Breast epithelium (tissue), 3 donors: ENCODE measurements at regions not wholly inside any gene's neighbourhood (a gene's known extent, or its start where the extent isn't known, plus 50 kb on each side); places are given as distances from the start of the nearest gene placed in this dataset.

Experiments
- CTCF ChIP-seq, 3 donors: fragments of 450-650 bp; IDR thresholded peaks; one replicate each; pipeline ENCODE4 v1.5.1; 2016 to 2017; ENCODE audit warnings: antibody characterized with exemption in 3 of 3, mild to moderate bottlenecking in 3 of 3, moderate library complexity in 3 of 3
- POLR2A ChIP-seq: fragments of 450-650 bp; IDR thresholded peaks from one replicate; pipeline ENCODE4 v1.6.1; 2016; ENCODE audit warnings: antibody characterized with exemption, mild to moderate bottlenecking, moderate library complexity
- POLR2AphosphoS5 ChIP-seq, 3 donors: sonication (generic); formaldehyde crosslinking; IDR thresholded peaks; one replicate each; pipeline ENCODE4 v1.6.1; 2017; ENCODE audit warnings: antibody characterized with exemption in 3 of 3

- TF ChIP-seq POLR2A (no peak), CTCF (IDR thresholded peaks at IDR 0.05) (no peak), POLR2AphosphoS5 (IDR thresholded peaks at IDR 0.05) (peak in 1 of 3 donors; percentile 25)
Measured at GRCh38 chr2:42844901-42845821, 52.8 kb upstream of the HAAO start.
